Osteocyte (in vitro differentiated cells): ENCODE measurements at regions not wholly inside any gene's neighbourhood (a gene's known extent, or its start where the extent isn't known, plus 50 kb on each side); places are given as distances from the start of the nearest gene placed in this dataset.

Source experiments
- DNase-seq: peaks from one replicate; pipeline ENCODE4 v3.0.0; 2021; ENCODE audit warnings: mixed read lengths; ENCODE audit not compliant: unreplicated experiment; ENCODE audit errors: extremely low spot score
- H3K27ac Mint-ChIP-seq: one replicate; pipeline ENCODE4 v1.8.0; 2021; ENCODE audit warnings: mild to moderate bottlenecking, mixed read lengths; ENCODE audit not compliant: unreplicated experiment
- H3K27me3 Mint-ChIP-seq: one replicate; pipeline ENCODE4 v1.8.0; 2021; ENCODE audit warnings: mixed read lengths; ENCODE audit not compliant: unreplicated experiment
- H3K36me3 Mint-ChIP-seq: one replicate; pipeline ENCODE4 v1.8.0; 2021; ENCODE audit warnings: mixed read lengths; ENCODE audit not compliant: unreplicated experiment
- H3K4me1 Mint-ChIP-seq: one replicate; pipeline ENCODE4 v1.8.0; 2021; ENCODE audit warnings: mixed read lengths; ENCODE audit not compliant: unreplicated experiment
- H3K4me3 Mint-ChIP-seq: one replicate; pipeline ENCODE4 v1.8.0; 2021; ENCODE audit warnings: mild to moderate bottlenecking, moderate library complexity, mixed read lengths; ENCODE audit not compliant: unreplicated experiment
- H3K9me3 Mint-ChIP-seq: one replicate; pipeline ENCODE4 v1.8.0; 2021; ENCODE audit warnings: mixed read lengths; ENCODE audit not compliant: unreplicated experiment
- CTCF ChIP-seq: fragments of 200-600 bp; sonication (generic); IDR thresholded peaks from 2 replicates; pipeline ENCODE4 v1.5.0; 2021; ENCODE audit warnings: antibody characterized with exemption, mild to moderate bottlenecking, moderate library complexity

GRCh38 chr7:15998617-15999016 lies 312.1 kb upstream of the MEOX2 start:
- H3K4me1 Mint-ChIP-seq = peaks cover 7% of the 10 kb centered on the region
- no peak overlapping the region for H3K27ac Mint-ChIP-seq
- no peaks in the 10 kb centered on the region for H3K27me3 Mint-ChIP-seq
- H3K4me3 Mint-ChIP-seq = no peak overlapping the region
- no peaks in the 10 kb centered on the region for H3K36me3 Mint-ChIP-seq
- H3K9me3 Mint-ChIP-seq = no peaks in the 10 kb centered on the region
- TF ChIP-seq CTCF = no peak
- no peak for DNase-seq

- no peaks in the 10 kb centered on the region for H3K9me3 Mint-ChIP-seq
- no peak overlapping the region for H3K4me3 Mint-ChIP-seq
- H3K36me3 Mint-ChIP-seq = no peaks in the 10 kb centered on the region
- DNase-seq = no peak
- no peak overlapping the region for H3K27ac Mint-ChIP-seq
- peaks cover 7% of the 10 kb centered on the region for H3K4me1 Mint-ChIP-seq
- no peaks in the 10 kb centered on the region for H3K27me3 Mint-ChIP-seq
- no peak for TF ChIP-seq CTCF
Measured at GRCh38 chr7:15995027-15995426, 308.5 kb upstream of the MEOX2 start.

GRCh38 chr7:15989194-15989593 lies 302.7 kb upstream of the MEOX2 start:
- peaks cover 3% of the 10 kb centered on the region for H3K4me1 Mint-ChIP-seq
- no peak for TF ChIP-seq CTCF
- no peak overlapping the region for H3K27ac Mint-ChIP-seq
- H3K36me3 Mint-ChIP-seq = no peaks in the 10 kb centered on the region
- no peak for DNase-seq
- H3K4me3 Mint-ChIP-seq = no peak overlapping the region
- H3K27me3 Mint-ChIP-seq = no peaks in the 10 kb centered on the region
- no peaks in the 10 kb centered on the region for H3K9me3 Mint-ChIP-seq

GRCh38 chr7:15985587-15986384 lies 299.3 kb upstream of the MEOX2 start:
- Mint-ChIP-seq H3K27me3 (no peaks in the 10 kb centered on the region), H3K4me1 (peaks cover 3% of the 10 kb centered on the region), H3K9me3 (no peaks in the 10 kb centered on the region), H3K27ac (no peak overlapping the region), H3K36me3 (no peaks in the 10 kb centered on the region), H3K4me3 (no peak overlapping the region)
- no peak for DNase-seq
- TF ChIP-seq CTCF = no peak

GRCh38 chr7:15977663-15978062 lies 291.2 kb upstream of the MEOX2 start:
- H3K27ac Mint-ChIP-seq = no peak overlapping the region
- DNase-seq = no peak
- H3K36me3 Mint-ChIP-seq = no peaks in the 10 kb centered on the region
- H3K4me1 Mint-ChIP-seq = peaks cover 9% of the 10 kb centered on the region
- no peak for TF ChIP-seq CTCF
- peaks cover 7% of the 10 kb centered on the region for H3K9me3 Mint-ChIP-seq
- H3K27me3 Mint-ChIP-seq = no peaks in the 10 kb centered on the region
- no peak overlapping the region for H3K4me3 Mint-ChIP-seq
